H1 (cell line): ENCODE measurements at regions not wholly inside any gene's neighbourhood (a gene's known extent, or its start where the extent isn't known, plus 50 kb on each side); places are given as distances from the start of the nearest gene placed in this dataset.

ENCODE experiments used
- CTCF ChIA-PET: fragments of 300-600 bp; sonication (Branson Sonifier 250); formaldehyde crosslinking; loops from one replicate; lab custom pipeline; 2021; ENCODE audit not compliant: partially characterized antibody; lab: Charles Lee
- POLR2A ChIA-PET: fragments of 300-600 bp; sonication (Branson Sonifier 250); formaldehyde crosslinking; loops from one replicate; lab custom pipeline; 2021; ENCODE audit warnings: inconsistent platforms; ENCODE audit not compliant: partially characterized antibody; lab: Charles Lee
- DNase-seq, 2 experiments: peaks; one replicate each; pipeline versions ENCODE4 v3.0.0 to v3.0.0-alpha.2; 2010 to 2022; ENCODE audit warnings: low spot score in 2 of 2, low read depth in 1 of 2, mixed read lengths in 1 of 2
- FAIRE-seq: peaks from 2 replicates; lab custom pipeline; 2011; peaks lifted over from hg19 to GRCh38; lab: Jason Lieb, UNC
- H2AFZ ChIP-seq: 2 replicates; pipeline ENCODE4 v1.8.1; 2012; ENCODE audit warnings: low read length, inconsistent platforms
- H2AK5ac ChIP-seq: 2 replicates; pipeline ENCODE4 v1.6.1; 2013; ENCODE audit warnings: low read depth, low read length
- H2BK120ac ChIP-seq: replicated peaks from 2 replicates; pipeline ENCODE3; 2013; ENCODE audit warnings: low read depth, low read length, inconsistent platforms
- H2BK12ac ChIP-seq: 2 replicates; pipeline ENCODE4 v1.6.1; 2013; ENCODE audit warnings: low read depth, low read length
- H2BK15ac ChIP-seq: 2 replicates; pipeline ENCODE4 v1.6.1; 2013; ENCODE audit warnings: low read length
- H2BK20ac ChIP-seq: 2 replicates; pipeline ENCODE4 v1.6.1; 2013; ENCODE audit warnings: low read length
- H2BK5ac ChIP-seq: 2 replicates; pipeline ENCODE4 v1.6.1; 2013; ENCODE audit warnings: low read depth, low read length
- H3K14ac ChIP-seq: 2 replicates; pipeline ENCODE4 v1.6.1; 2013; ENCODE audit warnings: inconsistent platforms; ENCODE audit not compliant: insufficient read length
- H3K18ac ChIP-seq: 2 replicates; pipeline ENCODE4 v1.6.1; 2013; ENCODE audit warnings: low read length; ENCODE audit errors: extremely low read depth
- H3K23ac ChIP-seq: 2 replicates; pipeline ENCODE4 v1.6.1; 2013; ENCODE audit warnings: inconsistent platforms; ENCODE audit not compliant: insufficient read length
- H3K23me2 ChIP-seq: 2 replicates; pipeline ENCODE4 v1.6.1; 2013; ENCODE audit warnings: low read depth, low read length
- H3K27ac ChIP-seq: 2 replicates; pipeline ENCODE4 v1.6.1; 2011; ENCODE audit warnings: low read depth, low read length, inconsistent platforms
- H3K27me3 ChIP-seq, 4 experiments: replicated peaks in 1 of 4; 1 replicate in 1 of 4; 2 replicates in 3 of 4; pipeline versions ENCODE4 v1.6.1 to v1.8.1; 2011 to 2013; ENCODE audit warnings: low read length in 3 of 4, mild to moderate bottlenecking in 3 of 4, inconsistent platforms in 2 of 4, mixed read lengths in 2 of 4, moderate library complexity in 1 of 4; ENCODE audit not compliant: control insufficient read depth in 3 of 4, insufficient read depth in 3 of 4; ENCODE audit errors: extremely low read depth in 1 of 4
- H3K36me3 ChIP-seq, 4 experiments: 2 replicates each; pipeline versions ENCODE4 v1.6.1 to v1.8.1; 2011 to 2013; ENCODE audit warnings: mild to moderate bottlenecking in 4 of 4, low read length in 3 of 4, moderate library complexity in 2 of 4, control low read depth in 1 of 4, inconsistent platforms in 1 of 4; ENCODE audit not compliant: insufficient read depth in 4 of 4, control insufficient read depth in 2 of 4
- H3K4ac ChIP-seq: replicated peaks from 2 replicates; pipeline ENCODE3; 2013; ENCODE audit warnings: low read length, low read depth, mixed read lengths, inconsistent platforms; ENCODE audit not compliant: insufficient read length
- H3K4me1 ChIP-seq, 4 experiments: replicated peaks in 1 of 4; 1 replicate in 1 of 4; 2 replicates in 3 of 4; pipeline versions ENCODE4 v1.6.1 to v1.8.1; 2011 to 2013; ENCODE audit warnings: low read length in 3 of 4, inconsistent platforms in 2 of 4, mixed read lengths in 1 of 4; ENCODE audit not compliant: insufficient read depth in 4 of 4, control insufficient read depth in 3 of 4
- H3K4me2 ChIP-seq, 2 experiments: 2 replicates each; pipeline versions ENCODE4 v1.6.1 to v1.8.1; 2011 to 2013; ENCODE audit warnings: low read depth in 2 of 2, low read length in 2 of 2, control low read depth in 1 of 2, inconsistent platforms in 1 of 2, mild to moderate bottlenecking in 1 of 2; ENCODE audit not compliant: insufficient read depth in 1 of 2
- H3K4me3 ChIP-seq, 4 experiments: fragments of 200-600, 300-600 bp in 1 of 4; sonication (generic), shearing (Covaris generic), sonication (Bioruptor Twin) in 1 of 4; 2 replicates each; pipeline versions ENCODE4 v1.5.1 to v1.8.1; 2011 to 2016; ENCODE audit warnings: low read length in 4 of 4, low read depth in 3 of 4, control low read depth in 2 of 4, inconsistent platforms in 2 of 4, mild to moderate bottlenecking in 2 of 4, mixed read lengths in 1 of 4, moderate library complexity in 1 of 4; ENCODE audit not compliant: insufficient read depth in 2 of 4; ENCODE audit errors: extremely low read depth in 1 of 4
- H3K56ac ChIP-seq: replicated peaks from 2 replicates; pipeline ENCODE3; 2013; ENCODE audit warnings: low read depth, mild to moderate bottlenecking, mixed read lengths, low read length, inconsistent platforms; ENCODE audit not compliant: insufficient read length
- H3K79me1 ChIP-seq: 2 replicates; pipeline ENCODE4 v1.6.1; 2013; ENCODE audit warnings: low read depth, low read length, control low read depth
- H3K79me2 ChIP-seq, 2 experiments: 2 replicates each; pipeline versions ENCODE4 v1.6.1 to v1.8.1; 2012 to 2013; ENCODE audit warnings: low read length in 2 of 2, mild to moderate bottlenecking in 2 of 2, inconsistent platforms in 1 of 2; ENCODE audit not compliant: insufficient read depth in 2 of 2, control insufficient read depth in 1 of 2
- H3K9ac ChIP-seq, 4 experiments: replicated peaks in 1 of 4; 1 replicate in 1 of 4; 2 replicates in 3 of 4; pipeline versions ENCODE4 v1.6.1 to v1.8.1; 2011 to 2013; ENCODE audit warnings: low read depth in 3 of 4, low read length in 3 of 4, control low read depth in 2 of 4, mild to moderate bottlenecking in 2 of 4, moderate library complexity in 2 of 4, inconsistent platforms in 1 of 4; ENCODE audit errors: extremely low read depth in 1 of 4
- H3K9me3 ChIP-seq, 2 experiments: 2 replicates each; pipeline versions ENCODE4 v1.6.1 to v1.8.1; 2012 to 2013; ENCODE audit warnings: mild to moderate bottlenecking in 2 of 2, moderate library complexity in 2 of 2, control low read depth in 1 of 2, inconsistent platforms in 1 of 2, low read depth in 1 of 2, low read length in 1 of 2, mixed read lengths in 1 of 2; ENCODE audit not compliant: insufficient read depth in 2 of 2
- H4K20me1 ChIP-seq, 2 experiments: replicated peaks in 1 of 2; 2 replicates each; pipeline versions ENCODE3 to v1.8.1; 2011 to 2013; ENCODE audit warnings: inconsistent platforms in 2 of 2, low read length in 2 of 2, mild to moderate bottlenecking in 1 of 2; ENCODE audit not compliant: insufficient read depth in 2 of 2, control insufficient read depth in 1 of 2
- H4K5ac ChIP-seq: 2 replicates; pipeline ENCODE4 v1.6.1; 2013; ENCODE audit warnings: low read length, low read depth, mixed read lengths, inconsistent platforms; ENCODE audit not compliant: insufficient read length
- H4K8ac ChIP-seq: 2 replicates; pipeline ENCODE4 v1.8.0; 2013; ENCODE audit warnings: mild to moderate bottlenecking, moderate library complexity, low read length, inconsistent platforms; ENCODE audit not compliant: insufficient read depth; ENCODE audit errors: extremely low read depth
- H4K91ac ChIP-seq: replicated peaks from 2 replicates; pipeline ENCODE3; 2013; ENCODE audit warnings: low read length, mixed read lengths, inconsistent platforms; ENCODE audit not compliant: insufficient read length
- ASH2L ChIP-seq: fragments of 200-600, 300-600 bp; sonication (generic); IDR thresholded peaks from one replicate; pipeline ENCODE4 v1.7.1; 2017; ENCODE audit warnings: low read length
- BCL11A ChIP-seq, 2 experiments: IDR thresholded peaks; one replicate each; pipeline ENCODE4 v1.6.1; 2011; ENCODE audit warnings: low read depth in 2 of 2, low read length in 2 of 2, mild to moderate bottlenecking in 2 of 2
- CTBP2 ChIP-seq: IDR thresholded peaks from 2 replicates; pipeline ENCODE4 v1.7.0; 2011; ENCODE audit warnings: borderline replicate concordance, mild to moderate bottlenecking, moderate library complexity, mixed read lengths, low read length; ENCODE audit not compliant: insufficient read depth, insufficient read length
- EZH2 ChIP-seq: fragments of 200-600 bp; sonication (generic); IDR thresholded peaks from 2 replicates; pipeline ENCODE4 v1.7.1; 2012; ENCODE audit warnings: low read depth, mild to moderate bottlenecking, moderate library complexity, low read length, inconsistent platforms; ENCODE audit not compliant: severe bottlenecking
- HDAC6 ChIP-seq: IDR thresholded peaks from one replicate; pipeline ENCODE4 v1.7.1; 2012; ENCODE audit warnings: low read depth, mild to moderate bottlenecking, inconsistent platforms, low read length, moderate library complexity
- JUND ChIP-seq: IDR thresholded peaks from 2 replicates; pipeline ENCODE4 v1.6.1; 2011; ENCODE audit warnings: mild to moderate bottlenecking, improper control_type of control experiment, low read length
- KDM4A ChIP-seq: IDR thresholded peaks from one replicate; pipeline ENCODE4 v1.7.1; 2012; ENCODE audit warnings: low read depth, mild to moderate bottlenecking, moderate library complexity, low read length, inconsistent platforms; ENCODE audit not compliant: severe bottlenecking
- KDM5A ChIP-seq: fragments of 200-600 bp; IDR thresholded peaks from 2 replicates; pipeline ENCODE4 v1.7.1; 2012; ENCODE audit warnings: mild to moderate bottlenecking, low read length, inconsistent platforms, mixed read lengths
- POLR2A ChIP-seq, 2 experiments: IDR thresholded peaks; 1 replicate in 1 of 2; 2 replicates in 1 of 2; pipeline ENCODE4 v1.6.1; 2011; ENCODE audit warnings: low read depth in 2 of 2, low read length in 2 of 2, mild to moderate bottlenecking in 2 of 2; ENCODE audit errors: control extremely low read depth in 1 of 2
- POU5F1 ChIP-seq: IDR thresholded peaks from 2 replicates; pipeline ENCODE4 v1.6.1; 2011; ENCODE audit warnings: low read depth, mild to moderate bottlenecking, low read length, moderate library complexity
- RFX5 ChIP-seq: IDR thresholded peaks from 2 replicates; pipeline ENCODE4 v1.6.1; 2011; ENCODE audit warnings: low read depth, low read length, improper control_type of control experiment, borderline replicate concordance
- SAP30 ChIP-seq: fragments of 300-600 bp; sonication (generic); IDR thresholded peaks from 2 replicates; pipeline ENCODE4 v1.7.1; 2012; ENCODE audit warnings: low read length, moderate library complexity, mild to moderate bottlenecking, inconsistent platforms; ENCODE audit not compliant: insufficient read depth, insufficient replicate concordance
- SP2 ChIP-seq: IDR thresholded peaks from 2 replicates; pipeline ENCODE4 v1.6.1; 2012; ENCODE audit warnings: mild to moderate bottlenecking, low read length, inconsistent platforms
- TBP ChIP-seq: IDR thresholded peaks from 2 replicates; pipeline ENCODE4 v1.6.1; 2011; ENCODE audit warnings: low read depth, low read length, improper control_type of control experiment
- TCF12 ChIP-seq: IDR thresholded peaks from 2 replicates; pipeline ENCODE4 v1.6.1; 2011; ENCODE audit warnings: low read depth, mild to moderate bottlenecking, low read length
- WGBS, 2 experiments: shearing (Covaris generic) in 1 of 2; methylation state at CpG; one replicate each; pipeline versions ENCODE4 v1.1.6 to v1.1.7; 2013 to 2015; ENCODE audit warnings: low lambda C conversion rate in 2 of 2, mixed read lengths in 2 of 2, inconsistent platforms in 1 of 2, low coverage in 1 of 2, missing lambda C conversion rate in 1 of 2; ENCODE audit not compliant: insufficient replicate concordance in 2 of 2, insufficient coverage in 1 of 2, insufficient read length in 1 of 2; ENCODE audit errors: extremely low coverage in 1 of 2, missing lambda C conversion rate in 1 of 2; 5-methylcytosine and 5-hydroxymethylcytosine counted together

GRCh38 chr1:98179151-98179773 lies 258.4 kb upstream of the DPYD start:
- ChIA-PET POLR2A (no interaction called here), CTCF (no interaction called here)
- TF ChIP-seq JUND (no peak), KDM4A (no peak), TCF12 (no peak), SAP30 (no peak), TBP (no peak), POU5F1 (no peak), RFX5 (no peak), POLR2A (IDR thresholded peaks at IDR 0.05; ENCODE audit: control extremely low read depth in 1 of 2, low read depth in 2 of 2, low read length in 2 of 2) (no peak), EZH2 (no peak), CTBP2 (no peak), BCL11A (IDR thresholded peaks at IDR 0.05; ENCODE audit: low read depth in 2 of 2, low read length in 2 of 2) (no peak), HDAC6 (no peak), KDM5A (no peak), SP2 (no peak), ASH2L (no peak)

More at GRCh38 chr1:98179151-98179773, 258.4 kb upstream of the DPYD start:
- H2BK15ac ChIP-seq, result no peak overlapping the region
- H3K79me1 ChIP-seq, result no peaks in the 10 kb centered on the region
- no peaks in the 10 kb centered on the region; the same call in 1 of the 2 replicates for H3K23me2 ChIP-seq
- FAIRE-seq, result no peak
- no peak overlapping the region for H4K5ac ChIP-seq
- H2BK12ac ChIP-seq, result no peak overlapping the region
- H4K8ac ChIP-seq, result no peak overlapping the region
- no peak for DNase-seq
- H2BK120ac ChIP-seq, result no peak overlapping the region
- H4K20me1 ChIP-seq, result no peaks in the 10 kb centered on the region
- H3K14ac ChIP-seq, result no peak overlapping the region
- no peak overlapping the region for H4K91ac ChIP-seq
- no peak overlapping the region for H3K23ac ChIP-seq
- no peak overlapping the region for H3K4me2 ChIP-seq
- H3K4me1 ChIP-seq, result no peaks in the 10 kb centered on the region
- no peaks in the 10 kb centered on the region for H3K36me3 ChIP-seq
- H3K18ac ChIP-seq, result no peak overlapping the region
- no peak overlapping the region for H3K4ac ChIP-seq
- no peaks in the 10 kb centered on the region for H3K9me3 ChIP-seq
- H2BK5ac ChIP-seq, result no peak overlapping the region
- 87% methylated on average over 4 of the region's 4 CpGs; no CpG with 5 or more reads in 1 of the 2 experiments for WGBS, 2 experiments
- no peak overlapping the region for H2AFZ ChIP-seq
- H3K9ac ChIP-seq, result no peak overlapping the region
- no peaks in the 10 kb centered on the region for H3K27me3 ChIP-seq
- no peak overlapping the region for H3K4me3 ChIP-seq
- H3K56ac ChIP-seq, result no peak overlapping the region
- H2BK20ac ChIP-seq, result no peak overlapping the region
- H3K79me2 ChIP-seq, result no peaks in the 10 kb centered on the region
- H2AK5ac ChIP-seq, result no peak overlapping the region
- H3K27ac ChIP-seq, result no peak overlapping the region
